ENCODE measurements at regions not wholly inside any gene's neighbourhood (a gene's known extent, or its start where the extent isn't known, plus 50 kb on each side); places are given as distances from the start of the nearest gene placed in this dataset.

DNA sequence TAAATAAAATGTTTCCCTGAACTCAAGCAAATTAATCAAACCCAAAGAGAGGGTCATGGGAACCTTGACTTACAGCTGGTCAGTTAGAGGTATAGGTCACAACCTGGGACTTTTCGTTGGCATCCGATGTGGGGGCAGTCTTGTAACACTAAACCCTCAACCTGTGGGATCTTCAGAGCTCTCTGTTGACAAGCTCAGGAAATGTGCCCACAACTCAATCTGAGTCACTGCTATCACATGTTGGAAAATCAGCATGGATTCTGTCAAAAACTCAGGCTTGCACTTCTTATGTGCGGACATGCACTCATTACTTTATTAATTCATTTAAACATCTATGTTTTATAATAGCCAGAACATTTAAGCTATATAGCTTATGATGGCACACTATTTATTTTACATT, 424.6 kb upstream of the SORCS1 start:
- TF ChIP-seq SIN3A (IDR thresholded peaks at IDR 0.05; ENCODE audit: borderline replicate concordance, insufficient read depth, low read depth, low read length) (no peak), CTCF (IDR thresholded peaks at IDR 0.05) (no peak), TCF7L2 (IDR thresholded peaks at IDR 0.05; ENCODE audit: low read depth, low read length) (no peak), POLR2AphosphoS5 (IDR thresholded peaks at IDR 0.05; ENCODE audit: low read depth, low read length) (no peak)
- TF ChIP-seq, protein P1, sequence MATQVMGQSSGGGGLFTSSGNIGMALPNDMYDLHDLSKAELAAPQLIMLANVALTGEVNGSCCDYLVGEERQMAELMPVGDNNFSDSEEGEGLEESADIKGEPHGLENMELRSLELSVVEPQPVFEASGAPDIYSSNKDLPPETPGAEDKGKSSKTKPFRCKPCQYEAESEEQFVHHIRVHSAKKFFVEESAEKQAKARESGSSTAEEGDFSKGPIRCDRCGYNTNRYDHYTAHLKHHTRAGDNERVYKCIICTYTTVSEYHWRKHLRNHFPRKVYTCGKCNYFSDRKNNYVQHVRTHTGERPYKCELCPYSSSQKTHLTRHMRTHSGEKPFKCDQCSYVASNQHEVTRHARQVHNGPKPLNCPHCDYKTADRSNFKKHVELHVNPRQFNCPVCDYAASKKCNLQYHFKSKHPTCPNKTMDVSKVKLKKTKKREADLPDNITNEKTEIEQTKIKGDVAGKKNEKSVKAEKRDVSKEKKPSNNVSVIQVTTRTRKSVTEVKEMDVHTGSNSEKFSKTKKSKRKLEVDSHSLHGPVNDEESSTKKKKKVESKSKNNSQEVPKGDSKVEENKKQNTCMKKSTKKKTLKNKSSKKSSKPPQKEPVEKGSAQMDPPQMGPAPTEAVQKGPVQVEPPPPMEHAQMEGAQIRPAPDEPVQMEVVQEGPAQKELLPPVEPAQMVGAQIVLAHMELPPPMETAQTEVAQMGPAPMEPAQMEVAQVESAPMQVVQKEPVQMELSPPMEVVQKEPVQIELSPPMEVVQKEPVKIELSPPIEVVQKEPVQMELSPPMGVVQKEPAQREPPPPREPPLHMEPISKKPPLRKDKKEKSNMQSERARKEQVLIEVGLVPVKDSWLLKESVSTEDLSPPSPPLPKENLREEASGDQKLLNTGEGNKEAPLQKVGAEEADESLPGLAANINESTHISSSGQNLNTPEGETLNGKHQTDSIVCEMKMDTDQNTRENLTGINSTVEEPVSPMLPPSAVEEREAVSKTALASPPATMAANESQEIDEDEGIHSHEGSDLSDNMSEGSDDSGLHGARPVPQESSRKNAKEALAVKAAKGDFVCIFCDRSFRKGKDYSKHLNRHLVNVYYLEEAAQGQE (IDR thresholded peaks at IDR 0.05; ENCODE audit: insufficient read depth in 1 of 2, low read depth in 2 of 2, low read length in 1 of 2): no peak
- ChIA-PET POLR2A (no interaction called here), CTCF (no interaction called here)
- DNase-seq (ENCODE audit: low read depth, low spot score): no peak
- in situ Hi-C loops (cut with HindIII; ENCODE audit: low pct_unique_long_range_greater_than_20kb, low sequenced_read_pairs): no loop called here
- BruUV-seq (replicated peaks): no TSS peak
- intact Hi-C loops (cut with micrococcal nuclease; ENCODE audit: unreplicated experiment): no loop called here
- Histone ChIP-seq H3K27me3 (ENCODE audit: control insufficient read depth, insufficient read depth, low read length) (no peaks in the 10 kb centered on the region), H3K9me3 (ENCODE audit: control insufficient read depth, insufficient read depth, low read depth, low read length) (peaks cover 8% of the 10 kb centered on the region; the same call in 1 of the 2 replicates), H3K36me3 (ENCODE audit: control insufficient read depth, insufficient read depth, low read length) (no peaks in the 10 kb centered on the region; the same call in 1 of the 2 replicates), H3K4me3 (ENCODE audit: low read depth in 2 of 2, low read length in 2 of 2) (no peak overlapping the region), H3K27ac (ENCODE audit: low read length) (no peak overlapping the region), H3K4me1 (ENCODE audit: control insufficient read depth, insufficient read depth, low read length) (no peaks in the 10 kb centered on the region)
- ATAC-seq: no peak

DNA sequence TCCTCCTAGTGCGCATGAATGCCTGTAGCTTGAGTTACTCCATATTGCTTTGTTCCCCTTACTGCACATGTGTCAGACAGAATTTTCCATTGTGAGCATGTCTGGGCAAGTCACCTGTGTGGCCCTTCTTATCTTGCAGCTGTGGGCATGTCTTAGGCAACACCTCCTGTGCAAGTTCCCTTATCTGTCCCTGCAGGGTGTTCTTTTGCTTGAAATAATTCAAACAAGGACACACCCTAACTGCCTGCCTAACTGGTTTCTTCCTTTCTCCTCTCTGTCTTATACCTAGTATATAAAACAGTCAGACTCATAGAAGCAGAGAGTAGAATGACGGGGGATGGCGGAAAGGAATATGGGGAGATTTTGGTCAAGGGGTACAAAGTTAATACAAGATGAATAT, 421.1 kb upstream of the SORCS1 start:
- Histone ChIP-seq H3K27me3 (ENCODE audit: control insufficient read depth, insufficient read depth, low read length) (no peaks in the 10 kb centered on the region), H3K27ac (ENCODE audit: low read length) (no peak overlapping the region), H3K4me3 (ENCODE audit: low read depth in 2 of 2, low read length in 2 of 2) (no peak overlapping the region), H3K4me1 (ENCODE audit: control insufficient read depth, insufficient read depth, low read length) (no peaks in the 10 kb centered on the region), H3K9me3 (ENCODE audit: control insufficient read depth, insufficient read depth, low read depth, low read length) (peaks cover 14% of the 10 kb centered on the region; the same call in 1 of the 2 replicates), H3K36me3 (ENCODE audit: control insufficient read depth, insufficient read depth, low read length) (no peaks in the 10 kb centered on the region; the same call in 1 of the 2 replicates)
- POLR2A ChIA-PET: no interaction called here
- CTCF ChIA-PET: no interaction called here
- BruUV-seq (replicated peaks): no TSS peak
- no peak for DNase-seq (ENCODE audit: low read depth, low spot score)
- TF ChIP-seq SIN3A (IDR thresholded peaks at IDR 0.05; ENCODE audit: borderline replicate concordance, insufficient read depth, low read depth, low read length) (no peak), CTCF (IDR thresholded peaks at IDR 0.05) (no peak), TCF7L2 (IDR thresholded peaks at IDR 0.05; ENCODE audit: low read depth, low read length) (no peak), POLR2AphosphoS5 (IDR thresholded peaks at IDR 0.05; ENCODE audit: low read depth, low read length) (no peak)
- TF ChIP-seq, protein P1 (IDR thresholded peaks at IDR 0.05; ENCODE audit: insufficient read depth in 1 of 2, low read depth in 2 of 2, low read length in 1 of 2): no peak
- in situ Hi-C loops (cut with HindIII; ENCODE audit: low pct_unique_long_range_greater_than_20kb, low sequenced_read_pairs) (no loop called here), intact Hi-C loops (cut with micrococcal nuclease; ENCODE audit: unreplicated experiment) (no loop called here)
- ATAC-seq: no peak

Measured in Panc1 (cell line).